T-cell (primary cell): ENCODE measurements at regions not wholly inside any gene's neighbourhood (a gene's known extent, or its start where the extent isn't known, plus 50 kb on each side); places are given as distances from the start of the nearest gene placed in this dataset.
"Not testable (repeated sequence)": the region's sequence is repeated elsewhere in the genome, so short reads cannot be mapped to it uniquely, and the experiment has no call there.

Source experiments
- ATAC-seq, 4 experiments: fragments of 200-7000 bp in 3 of 4; fragments of 150-1000 bp in 1 of 4; cut with Tn5 transposase; replicated peaks in 1 of 4; 1 replicate in 3 of 4; 2 replicates in 1 of 4; pipeline ENCODE4 v1.10.0; 2021; ENCODE audit warnings: moderate library complexity in 3 of 4, mild to moderate bottlenecking in 2 of 4, moderate number of reproducible peaks in 1 of 4
- CTCF ChIA-PET, 2 donors: fragments of 300-600 bp; sonication (Branson Sonifier 250); formaldehyde crosslinking; loops; one replicate each; lab custom pipeline; 2022; ENCODE audit warnings: antibody characterized with exemption in 2 of 2; lab: Charles Lee
- POLR2A ChIA-PET, 2 donors: fragments of 300-600 bp; sonication (Branson Sonifier 250); formaldehyde crosslinking; loops; one replicate each; lab custom pipeline; 2022; ENCODE audit warnings: antibody characterized with exemption in 2 of 2; lab: Charles Lee
- DNase-seq, 35 experiments: peaks; one replicate each; pipeline versions ENCODE4 v3.0.0 to v3.0.0-alpha.2; 2013 to 2023
- H3K27ac ChIP-seq: one replicate; pipeline ENCODE4 v1.5.1; 2013; ENCODE audit warnings: low read length
- H3K27me3 ChIP-seq, 2 experiments: replicated peaks in 1 of 2; 1 replicate in 1 of 2; 2 replicates in 1 of 2; pipeline versions ENCODE4 v1.6.1 to v1.7.0; 2013; ENCODE audit warnings: low read length in 1 of 2, mixed read lengths in 1 of 2; ENCODE audit not compliant: control insufficient read depth in 2 of 2, insufficient read depth in 2 of 2; ENCODE audit errors: extremely low read depth in 1 of 2
- H3K36me3 ChIP-seq, 2 donors: 1 replicate in 1 of 2; 2 replicates in 1 of 2; pipeline versions ENCODE4 v1.6.1 to v1.7.0; 2013; ENCODE audit warnings: low read length in 1 of 2; ENCODE audit not compliant: control insufficient read depth in 2 of 2, insufficient read depth in 1 of 2; ENCODE audit errors: extremely low read depth in 1 of 2
- H3K4me1 ChIP-seq, 2 experiments: 1 replicate in 1 of 2; 2 replicates in 1 of 2; pipeline versions ENCODE4 v1.6.1 to v1.7.0; 2013; ENCODE audit warnings: low read length in 2 of 2, mixed read lengths in 1 of 2; ENCODE audit not compliant: insufficient read depth in 2 of 2, control insufficient read depth in 1 of 2; ENCODE audit errors: extremely low read depth in 1 of 2
- H3K4me3 ChIP-seq, 2 donors: 1 replicate in 1 of 2; 2 replicates in 1 of 2; pipeline versions ENCODE4 v1.5.1 to v1.7.0; 2013; ENCODE audit warnings: mild to moderate bottlenecking in 2 of 2, low read length in 1 of 2, moderate library complexity in 1 of 2; ENCODE audit not compliant: control insufficient read depth in 1 of 2; ENCODE audit errors: extremely low read depth in 1 of 2
- H3K9me3 ChIP-seq: 2 replicates; pipeline ENCODE4 v1.7.0; 2013
- H3K27ac Mint-ChIP-seq, 2 donors: one replicate each; pipeline ENCODE4 v1.8.0; 2020 to 2021; ENCODE audit warnings: mild to moderate bottlenecking in 2 of 2, mixed read lengths in 2 of 2
- H3K27me3 Mint-ChIP-seq, 2 donors: one replicate each; pipeline ENCODE4 v1.8.0; 2021 to 2022; ENCODE audit warnings: mixed read lengths in 2 of 2
- H3K36me3 Mint-ChIP-seq: one replicate; pipeline ENCODE4 v1.8.0; 2021; ENCODE audit warnings: mixed read lengths
- H3K4me1 Mint-ChIP-seq, 3 donors: one replicate each; pipeline ENCODE4 v1.8.0; 2020 to 2022; ENCODE audit warnings: mixed read lengths in 3 of 3, mild to moderate bottlenecking in 1 of 3
- H3K4me3 Mint-ChIP-seq, 3 donors: one replicate each; pipeline ENCODE4 v1.8.0; 2020 to 2022; ENCODE audit warnings: mild to moderate bottlenecking in 3 of 3, mixed read lengths in 3 of 3, moderate library complexity in 3 of 3
- H3K9me3 Mint-ChIP-seq, 3 donors: one replicate each; pipeline ENCODE4 v1.8.0; 2020 to 2022; ENCODE audit warnings: mixed read lengths in 3 of 3
- WGBS: methylation state at CpG from one replicate; pipeline ENCODE4 v1.1.5; 2013; ENCODE audit warnings: missing lambda C conversion rate; ENCODE audit not compliant: insufficient coverage; 5-methylcytosine and 5-hydroxymethylcytosine counted together

DNA sequence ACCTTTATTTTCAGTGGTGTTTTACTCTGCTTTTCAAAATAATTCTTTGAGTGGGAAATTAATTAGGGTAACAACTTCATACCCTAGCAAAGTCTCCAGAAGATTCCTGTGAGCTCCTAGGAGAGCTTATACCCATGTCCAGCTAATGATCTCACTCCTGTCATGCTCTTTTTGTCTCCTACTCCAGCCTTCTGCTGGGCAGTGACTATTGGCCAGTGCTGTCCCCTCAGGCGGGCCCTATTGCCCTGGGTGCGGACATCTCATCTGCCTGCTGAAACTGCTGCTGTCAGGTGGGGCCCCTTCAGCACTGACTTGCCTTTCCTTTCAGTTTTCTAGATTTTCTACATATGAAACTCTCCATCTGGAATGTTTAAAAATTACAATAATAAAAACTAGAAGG lies 80.3 kb downstream of the EBLN1 start:
- H3K27me3 Mint-ChIP-seq = peaks cover 18 to 23% of the 10 kb centered on the region in 2 donors
- Histone ChIP-seq H3K27me3 (peaks cover 0 to 12% of the 10 kb centered on the region in 2 experiments), H3K4me1 (peaks cover 0 to 4% of the 10 kb centered on the region in 2 experiments), H3K9me3 (no peaks in the 10 kb centered on the region), H3K4me3 (no peak overlapping the region), H3K27ac (no peak overlapping the region), H3K36me3 (no peaks in the 10 kb centered on the region)
- H3K27ac Mint-ChIP-seq = no peak overlapping the region
- no peak overlapping the region for H3K4me3 Mint-ChIP-seq
- 67% methylated on average over 1 of the region's 2 CpGs for WGBS
- CTCF ChIA-PET = interaction anchor here in 1 of 2 donors (0.6 to 0.7 kb wide), 2 partner anchors 30 to 264 kb away, joined by 3 to 6 read pairs; no protein-coding TSS in a partner anchor
- DNase-seq (no peak), ATAC-seq (no peak)
- peaks cover 7 to 15% (median 11%) of the 10 kb centered on the region in 3 donors for H3K4me1 Mint-ChIP-seq
- no peaks in the 10 kb centered on the region for H3K9me3 Mint-ChIP-seq
- H3K36me3 Mint-ChIP-seq = no peaks in the 10 kb centered on the region
- POLR2A ChIA-PET = no interaction called here

DNA sequence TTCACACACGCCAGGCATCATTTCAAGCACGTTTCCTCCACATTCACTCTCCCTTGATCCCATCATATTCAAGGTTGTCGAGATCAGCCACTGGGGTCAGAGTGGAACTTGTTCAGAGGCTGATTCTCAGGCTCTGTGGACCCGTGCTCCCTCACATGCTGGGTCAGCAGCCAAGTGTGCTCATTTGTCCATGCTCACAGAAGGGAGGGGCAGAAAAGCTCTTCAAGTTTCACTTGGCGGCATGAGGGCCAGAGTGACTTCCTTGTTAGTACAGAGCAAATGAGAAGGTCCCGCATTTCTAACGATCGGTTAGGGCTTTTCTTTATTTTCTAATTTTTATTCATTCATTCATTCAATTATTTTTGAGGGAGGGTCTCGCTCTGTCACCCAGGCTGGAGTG lies 82.2 kb downstream of the EBLN1 start:
- DNase-seq (no peak), ATAC-seq (no peak)
- H3K4me1 Mint-ChIP-seq = peaks cover 7 to 15% (median 11%) of the 10 kb centered on the region in 3 donors
- Histone ChIP-seq H3K4me1 (peaks cover 0 to 4% of the 10 kb centered on the region in 2 experiments), H3K36me3 (no peaks in the 10 kb centered on the region), H3K9me3 (no peaks in the 10 kb centered on the region), H3K27me3 (peaks cover 0 to 14% of the 10 kb centered on the region in 2 experiments), H3K27ac (no peak overlapping the region), H3K4me3 (no peak overlapping the region)
- H3K36me3 Mint-ChIP-seq = no peaks in the 10 kb centered on the region
- no peaks in the 10 kb centered on the region for H3K9me3 Mint-ChIP-seq
- POLR2A ChIA-PET = no interaction called here
- H3K27me3 Mint-ChIP-seq = peaks cover 12 to 18% of the 10 kb centered on the region in 2 donors
- CTCF ChIA-PET = no interaction called here
- H3K4me3 Mint-ChIP-seq = no peak overlapping the region
- no peak overlapping the region for H3K27ac Mint-ChIP-seq
- 58% methylated on average over 2 of the region's 9 CpGs for WGBS

DNA sequence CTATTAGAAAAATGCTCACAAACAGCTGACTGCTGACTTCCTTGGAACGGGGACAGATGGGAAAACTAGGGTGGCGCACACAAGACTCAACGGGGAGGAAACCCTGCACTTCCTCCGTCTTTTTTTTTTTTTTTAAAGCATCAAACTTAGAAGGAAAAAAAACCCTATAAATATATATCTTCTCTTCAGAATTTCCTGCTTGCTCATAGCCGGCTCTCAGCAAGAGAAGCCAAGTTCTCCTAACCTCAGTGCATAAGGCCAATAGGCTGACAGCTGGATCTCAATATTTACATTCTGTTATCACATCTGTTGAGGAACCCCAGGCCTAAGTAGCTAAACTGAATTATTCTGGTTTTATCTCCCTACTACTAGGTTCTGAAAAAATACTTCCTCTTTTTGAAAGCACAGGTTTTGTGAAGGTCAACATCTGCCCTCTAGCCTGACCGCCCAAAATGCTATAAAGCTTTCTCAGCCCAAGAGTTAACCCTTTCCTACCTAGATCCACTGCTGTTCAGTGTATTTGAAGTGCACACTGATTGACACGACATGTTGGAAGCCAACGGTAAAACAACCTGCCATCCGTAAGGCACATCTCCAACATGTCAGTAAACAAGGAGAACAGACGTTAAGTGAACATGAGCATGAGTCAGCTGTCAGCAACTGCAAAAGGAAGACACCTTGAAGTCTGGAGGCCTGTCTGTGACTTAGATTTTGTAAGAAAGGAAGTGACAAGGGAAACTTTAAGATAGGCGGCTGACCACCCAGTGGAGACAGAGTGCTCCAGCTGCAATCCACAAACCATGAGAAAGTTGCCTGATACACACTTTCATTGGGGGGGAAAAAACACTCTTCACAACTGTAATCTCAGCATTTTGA lies 83.8 kb downstream of the EBLN1 start:
- POLR2A ChIA-PET = interaction anchor here in 1 of 2 donors (0.7 kb wide), 1 partner anchor 76 kb away, joined by 5 read pairs; no protein-coding TSS in a partner anchor
- CTCF ChIA-PET = interaction anchor here in 1 of 2 donors (0.7 kb wide), 1 partner anchor 254 kb away, joined by 4 read pairs; no protein-coding TSS in a partner anchor
- Mint-ChIP-seq H3K4me1 (peaks cover 7 to 23% (median 11%) of the 10 kb centered on the region in 3 donors), H3K4me3 (no peak overlapping the region), H3K27me3 (peaks cover 12 to 16% of the 10 kb centered on the region in 2 donors), H3K9me3 (peaks cover 0 to 5% (median 3%) of the 10 kb centered on the region in 3 donors), H3K27ac (no peak overlapping the region), H3K36me3 (no peaks in the 10 kb centered on the region)
- Histone ChIP-seq H3K27ac (no peak overlapping the region), H3K4me3 (no peak overlapping the region), H3K9me3 (no peaks in the 10 kb centered on the region), H3K27me3 (peaks cover 0 to 6% of the 10 kb centered on the region in 2 experiments), H3K4me1 (peaks cover 0 to 4% of the 10 kb centered on the region in 2 experiments), H3K36me3 (no peaks in the 10 kb centered on the region)
- ATAC-seq = peak in 1 of 4 experiments; percentile 30
- peak in 1 of 35 experiments; percentile 9 for DNase-seq
- 14% methylated on average over 3 of the region's 11 CpGs for WGBS

DNA sequence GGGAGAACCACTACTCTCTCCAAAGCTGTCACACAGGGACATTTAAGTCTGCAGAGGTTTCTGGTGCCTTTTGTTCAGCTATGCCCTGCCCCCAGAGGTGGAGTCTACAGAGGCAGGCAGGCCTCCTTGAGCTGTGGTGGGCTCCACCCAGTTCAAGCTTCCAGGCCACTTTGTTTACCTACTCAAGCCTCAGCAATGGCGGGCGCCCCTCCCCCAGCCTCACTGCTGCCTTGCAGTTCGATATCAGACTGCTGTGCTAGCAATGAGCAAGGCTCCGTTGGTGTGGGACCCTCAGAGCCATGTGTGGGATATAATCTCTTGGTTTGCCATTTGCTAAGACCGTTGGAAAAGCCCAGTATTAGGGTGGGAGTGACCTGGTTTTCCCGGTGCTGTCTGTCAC lies 87.0 kb downstream of the EBLN1 start:
- 57% methylated on average over 4 of the region's 6 CpGs for WGBS
- H3K9me3 ChIP-seq, H3K36me3 ChIP-seq, POLR2A ChIA-PET, DNase-seq, CTCF ChIA-PET, H3K27ac ChIP-seq, H3K9me3 Mint-ChIP-seq, H3K4me3 ChIP-seq, ATAC-seq, H3K27ac Mint-ChIP-seq, H3K4me1 ChIP-seq, H3K36me3 Mint-ChIP-seq, H3K4me3 Mint-ChIP-seq, H3K27me3 ChIP-seq: not testable (repeated sequence)
- Mint-ChIP-seq H3K4me1 (peaks cover 7 to 23% (median 11%) of the 10 kb centered on the region in 3 donors), H3K27me3 (peaks cover 12 to 18% of the 10 kb centered on the region in 2 donors)

DNA sequence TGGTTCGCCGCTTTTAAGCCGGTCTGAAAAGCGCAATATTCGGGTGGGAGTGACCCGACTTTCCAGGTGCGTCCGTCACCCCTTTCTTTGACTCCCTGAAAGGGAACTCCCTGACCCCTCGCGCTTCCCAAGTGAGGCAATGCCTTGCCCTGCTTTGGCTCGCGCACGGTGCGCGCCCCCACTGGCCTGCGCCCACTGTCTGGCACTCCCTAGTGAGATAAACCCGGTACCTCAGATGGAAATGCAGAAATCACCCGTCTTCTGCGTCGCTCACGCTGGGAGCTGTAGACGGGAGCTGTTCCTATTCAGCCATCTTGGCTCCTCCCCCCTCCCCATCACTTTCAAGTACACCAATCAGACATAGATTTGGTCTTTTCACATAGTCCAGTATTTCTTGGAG lies 88.2 kb downstream of the EBLN1 start:
- DNase-seq, POLR2A ChIA-PET, H3K4me3 ChIP-seq, H3K9me3 Mint-ChIP-seq, H3K4me3 Mint-ChIP-seq, ATAC-seq, H3K4me1 ChIP-seq, H3K36me3 ChIP-seq, H3K27ac ChIP-seq, CTCF ChIA-PET, H3K27me3 ChIP-seq, H3K36me3 Mint-ChIP-seq, H3K9me3 ChIP-seq: not testable (repeated sequence)
- peaks cover 7 to 23% (median 11%) of the 10 kb centered on the region in 3 donors for H3K4me1 Mint-ChIP-seq
- H3K27ac Mint-ChIP-seq = peak overlapping the region in 1 of 2 donors; percentile 5
- H3K27me3 Mint-ChIP-seq = peaks cover 12 to 18% of the 10 kb centered on the region in 2 donors
- WGBS = 100% methylated on average over 3 of the region's 22 CpGs

DNA sequence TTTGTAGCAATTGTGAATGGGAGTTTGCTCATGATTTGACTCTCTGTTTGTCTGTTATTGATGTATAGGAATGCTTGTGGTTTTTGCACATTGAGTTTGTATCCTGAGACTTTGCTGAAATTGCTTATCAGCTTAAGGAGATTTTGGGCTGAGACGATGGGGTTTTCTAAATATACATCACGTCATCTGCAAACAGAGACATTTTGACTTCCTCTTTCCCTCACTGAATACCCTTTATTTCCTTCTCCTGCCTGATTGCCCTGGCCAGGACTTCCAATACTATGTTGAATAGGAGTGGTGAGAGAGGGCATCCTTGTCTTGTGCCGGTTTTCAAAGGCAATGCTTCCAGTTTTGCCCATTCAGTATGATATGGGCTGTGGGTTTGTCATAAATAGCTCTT lies 96.6 kb downstream of the EBLN1 start:
- POLR2A ChIA-PET, H3K4me1 Mint-ChIP-seq, H3K4me3 ChIP-seq, H3K9me3 ChIP-seq, H3K27ac Mint-ChIP-seq, H3K4me1 ChIP-seq, H3K36me3 ChIP-seq, CTCF ChIA-PET, DNase-seq, H3K27me3 ChIP-seq, H3K4me3 Mint-ChIP-seq, ATAC-seq, H3K27ac ChIP-seq, H3K36me3 Mint-ChIP-seq: not testable (repeated sequence)
- no CpG with 5 or more reads among the region's 3 CpGs for WGBS
- H3K9me3 Mint-ChIP-seq = peaks cover 6 to 18% (median 12%) of the 10 kb centered on the region in 3 donors
- H3K27me3 Mint-ChIP-seq = peaks cover 6 to 18% of the 10 kb centered on the region in 2 donors
